B cell (primary cell): ENCODE measurements at regions not wholly inside any gene's neighbourhood (a gene's known extent, or its start where the extent isn't known, plus 50 kb on each side); places are given as distances from the start of the nearest gene placed in this dataset.

ENCODE experiments used
- EZH2 ChIP-seq: IDR thresholded peaks from 2 replicates; pipeline ENCODE4 v1.6.1; 2012; ENCODE audit warnings: borderline replicate concordance, low read depth, mild to moderate bottlenecking, moderate library complexity, low read length; ENCODE audit not compliant: insufficient read depth, poor library complexity, severe bottlenecking
- TF ChIP-seq, protein P1 (sequence below): fragments of 200-600 bp; IDR thresholded peaks from one replicate; pipeline ENCODE4 v1.8.0; 2022; ENCODE audit warnings: antibody characterized with exemption, mild to moderate bottlenecking

DNA sequence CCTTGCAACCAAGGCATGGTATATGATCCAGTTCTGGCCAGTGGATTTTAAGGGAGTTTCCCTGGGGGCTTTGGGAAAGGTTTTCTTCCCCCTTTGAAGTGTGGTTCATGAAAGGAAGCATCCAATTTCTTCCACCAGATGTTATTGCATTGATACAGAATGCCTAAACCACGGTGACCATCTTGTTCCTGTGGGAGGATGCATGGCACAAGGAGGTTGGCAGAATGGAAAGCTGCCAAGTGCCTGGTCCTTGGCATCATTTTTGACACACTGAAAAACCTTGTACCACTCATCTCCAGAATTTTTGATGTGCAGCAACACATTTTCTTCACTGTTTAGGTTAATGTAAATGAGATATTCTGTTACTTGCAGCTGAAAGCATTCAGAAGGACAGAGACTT, 55.2 kb upstream of the CXCR4 start:
- TF ChIP-seq, protein P1, sequence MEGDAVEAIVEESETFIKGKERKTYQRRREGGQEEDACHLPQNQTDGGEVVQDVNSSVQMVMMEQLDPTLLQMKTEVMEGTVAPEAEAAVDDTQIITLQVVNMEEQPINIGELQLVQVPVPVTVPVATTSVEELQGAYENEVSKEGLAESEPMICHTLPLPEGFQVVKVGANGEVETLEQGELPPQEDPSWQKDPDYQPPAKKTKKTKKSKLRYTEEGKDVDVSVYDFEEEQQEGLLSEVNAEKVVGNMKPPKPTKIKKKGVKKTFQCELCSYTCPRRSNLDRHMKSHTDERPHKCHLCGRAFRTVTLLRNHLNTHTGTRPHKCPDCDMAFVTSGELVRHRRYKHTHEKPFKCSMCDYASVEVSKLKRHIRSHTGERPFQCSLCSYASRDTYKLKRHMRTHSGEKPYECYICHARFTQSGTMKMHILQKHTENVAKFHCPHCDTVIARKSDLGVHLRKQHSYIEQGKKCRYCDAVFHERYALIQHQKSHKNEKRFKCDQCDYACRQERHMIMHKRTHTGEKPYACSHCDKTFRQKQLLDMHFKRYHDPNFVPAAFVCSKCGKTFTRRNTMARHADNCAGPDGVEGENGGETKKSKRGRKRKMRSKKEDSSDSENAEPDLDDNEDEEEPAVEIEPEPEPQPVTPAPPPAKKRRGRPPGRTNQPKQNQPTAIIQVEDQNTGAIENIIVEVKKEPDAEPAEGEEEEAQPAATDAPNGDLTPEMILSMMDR: no peak
- no peak for TF ChIP-seq EZH2
